CD4-positive, alpha-beta T cell treated with Interferon gamma for 1 hour (primary cell): ENCODE measurements at regions not wholly inside any gene's neighbourhood (a gene's known extent, or its start where the extent isn't known, plus 50 kb on each side); places are given as distances from the start of the nearest gene placed in this dataset.
"Not testable (repeated sequence)": the region's sequence is repeated elsewhere in the genome, so short reads cannot be mapped to it uniquely, and the experiment has no call there.

Experiments
- DNase-seq: peaks from one replicate; pipeline ENCODE4 v3.0.0-alpha.2; 2020

DNA sequence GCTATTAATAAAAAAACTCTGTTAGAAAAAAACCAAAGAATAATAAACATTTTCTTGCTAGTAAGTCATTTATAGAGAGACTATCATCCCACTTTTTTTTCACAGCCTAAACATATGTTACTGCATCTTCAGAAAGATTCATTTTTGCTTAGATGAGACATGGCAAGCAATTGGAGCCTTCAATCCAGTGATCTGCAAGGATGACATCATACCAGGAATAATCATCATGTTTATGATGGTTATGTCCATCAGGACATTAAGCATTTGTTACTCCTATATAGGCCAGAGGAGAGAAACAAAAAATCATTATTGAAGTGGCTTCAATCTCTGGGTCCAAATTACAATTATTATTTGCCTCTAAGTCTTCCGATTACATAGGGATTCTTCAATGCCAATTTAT, 626.3 kb upstream of the CCNG1 start:
- no peak for DNase-seq

DNA sequence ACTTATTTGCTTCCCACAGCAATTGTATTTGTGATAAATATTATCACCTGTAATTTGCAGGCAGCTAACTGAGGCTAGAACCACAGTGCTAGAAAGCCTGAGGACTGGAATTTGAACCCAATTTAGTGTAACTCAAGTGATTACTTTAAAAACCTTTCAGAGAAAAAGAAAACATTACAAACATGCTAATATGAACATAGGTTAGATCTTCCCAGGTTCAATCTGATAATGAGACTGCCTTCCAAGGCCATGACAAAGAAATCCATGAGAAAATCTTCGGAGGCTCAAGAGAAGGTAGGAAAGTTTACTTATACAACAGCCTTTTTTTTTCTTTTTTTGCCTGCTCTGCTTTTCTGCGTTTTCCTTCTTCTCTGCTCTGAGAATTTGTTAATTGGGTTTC, 620.6 kb upstream of the CCNG1 start:
- DNase-seq = no peak

DNA sequence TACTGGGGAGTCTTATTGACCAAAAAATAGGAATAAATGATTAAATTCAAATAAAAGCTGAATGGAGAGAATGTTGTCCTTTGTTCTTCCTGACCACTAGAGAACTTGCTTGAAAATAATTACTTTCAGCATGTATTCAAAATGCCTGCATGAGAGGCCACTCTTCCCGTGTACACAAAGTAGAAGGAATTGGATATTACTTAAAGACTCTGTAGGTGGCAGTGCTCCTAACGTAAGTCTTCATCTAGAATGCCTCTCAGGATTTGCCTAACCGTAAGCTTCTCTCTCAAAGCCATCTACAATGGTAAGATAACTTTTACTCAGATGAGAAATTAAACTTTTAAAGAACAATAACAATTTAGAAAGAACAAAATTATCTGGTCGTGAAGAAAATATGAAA, 620.0 kb upstream of the CCNG1 start:
- no peak for DNase-seq

DNA sequence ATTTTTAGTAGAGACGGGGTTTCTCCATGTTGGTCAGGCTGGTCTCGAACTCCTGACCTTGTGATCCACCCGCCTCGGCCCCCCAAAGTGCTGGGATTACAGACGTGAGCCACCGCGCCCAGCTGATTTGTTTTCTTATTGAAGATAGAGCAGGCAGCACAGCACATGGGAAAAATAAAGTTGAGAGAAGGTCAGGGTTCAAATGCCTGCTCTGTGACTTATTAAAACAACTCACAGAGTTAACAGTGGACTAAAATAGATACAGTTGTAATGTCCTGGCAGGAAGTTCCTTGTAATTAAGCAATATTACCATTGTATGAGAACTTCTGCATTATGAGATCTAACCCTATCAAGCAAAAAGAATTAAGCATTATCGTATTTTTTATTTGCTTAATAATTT, 615.7 kb upstream of the CCNG1 start:
- DNase-seq = not testable (repeated sequence)

DNA sequence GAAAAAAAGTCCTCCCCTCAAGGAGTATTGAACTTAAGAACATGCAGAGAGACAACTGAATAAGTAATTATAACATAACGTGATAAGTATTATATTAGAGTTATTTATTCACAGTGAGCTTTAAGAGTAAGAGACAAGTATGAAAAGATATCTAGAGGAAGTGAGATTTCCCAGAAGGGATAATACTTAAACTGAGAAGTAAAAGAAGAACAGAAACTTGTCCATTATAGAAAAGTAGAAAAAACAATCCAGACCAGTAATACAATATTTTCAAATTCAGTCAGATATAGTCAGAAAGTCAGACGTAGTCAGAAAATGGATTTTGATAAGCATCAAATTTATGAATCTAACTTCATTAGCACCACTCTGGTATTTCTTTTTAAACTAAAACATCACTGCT, 613.0 kb upstream of the CCNG1 start:
- no peak for DNase-seq

DNA sequence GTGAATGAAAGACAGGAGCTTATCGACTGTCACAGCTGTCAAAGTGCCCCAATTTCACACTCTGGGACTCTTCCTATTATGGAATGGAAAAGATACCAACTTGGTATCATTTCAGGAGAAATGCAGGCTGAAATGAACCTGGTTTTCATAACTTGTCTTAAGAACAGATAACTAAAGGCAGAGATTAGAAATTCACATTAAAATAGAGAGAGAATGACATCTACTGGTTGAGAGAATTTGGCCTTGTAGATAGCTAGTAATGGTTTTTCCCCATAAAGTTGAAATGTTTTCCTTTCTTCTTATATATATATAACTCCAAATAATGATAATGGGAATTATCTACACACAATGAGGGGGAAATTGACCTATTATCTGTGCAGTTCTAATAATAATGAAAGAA, 600.2 kb upstream of the CCNG1 start:
- DNase-seq = no peak

DNA sequence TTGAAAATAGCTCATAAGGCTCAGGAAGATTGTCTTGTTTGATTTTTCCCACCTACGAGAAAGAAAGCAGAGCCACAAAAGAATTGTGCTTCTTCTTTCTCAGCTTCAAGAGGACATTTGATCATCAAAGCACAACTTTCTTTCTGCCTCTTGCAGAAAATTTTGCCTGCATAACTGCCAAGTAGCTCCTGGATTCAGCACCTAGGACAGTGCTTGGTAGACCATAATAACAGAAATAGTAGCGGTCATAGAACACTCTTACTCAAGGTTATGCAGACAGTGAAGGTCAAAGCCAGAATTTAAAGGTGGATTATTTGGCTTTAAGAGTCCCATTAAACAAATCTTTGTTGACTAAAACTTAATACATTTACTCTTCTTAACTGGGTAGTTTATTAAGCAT, 594.7 kb upstream of the CCNG1 start:
- no peak for DNase-seq

DNA sequence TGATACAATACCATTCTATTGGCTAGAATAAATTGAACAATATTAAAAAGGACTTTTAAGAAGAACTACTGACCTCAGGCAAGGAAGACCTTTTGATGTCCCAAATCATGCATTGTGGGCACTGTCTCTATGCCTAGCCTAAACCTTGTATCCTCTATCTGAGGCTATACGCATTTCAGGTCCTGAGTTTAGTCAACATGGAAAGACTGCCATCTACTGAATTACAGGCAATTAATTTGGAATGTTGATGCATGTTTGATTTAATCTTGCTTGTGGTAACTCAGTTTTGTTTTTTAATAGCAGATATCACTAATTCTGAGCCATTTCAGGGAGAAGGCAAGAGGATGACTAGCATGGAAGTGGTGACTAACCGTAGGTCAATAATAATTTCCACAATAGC, 585.3 kb upstream of the CCNG1 start:
- no peak for DNase-seq

DNA sequence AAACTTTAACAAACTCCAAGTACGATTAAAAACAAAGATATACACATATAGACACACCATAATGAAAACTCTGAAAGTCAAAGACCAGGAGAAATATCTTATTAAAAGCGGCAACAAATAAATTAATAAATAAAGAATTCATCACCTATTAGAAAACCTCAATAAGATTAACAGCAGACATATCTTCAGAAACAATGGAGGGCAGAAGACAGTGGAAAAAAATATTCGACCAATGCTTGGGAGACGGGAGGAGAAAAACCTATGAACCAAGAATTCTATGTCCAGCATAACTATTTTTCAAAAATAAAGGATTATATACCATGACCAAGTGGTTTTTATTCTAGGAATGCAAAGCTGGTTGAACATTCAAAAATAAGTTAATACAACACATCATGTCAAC, 578.6 kb upstream of the CCNG1 start:
- no peak for DNase-seq

DNA sequence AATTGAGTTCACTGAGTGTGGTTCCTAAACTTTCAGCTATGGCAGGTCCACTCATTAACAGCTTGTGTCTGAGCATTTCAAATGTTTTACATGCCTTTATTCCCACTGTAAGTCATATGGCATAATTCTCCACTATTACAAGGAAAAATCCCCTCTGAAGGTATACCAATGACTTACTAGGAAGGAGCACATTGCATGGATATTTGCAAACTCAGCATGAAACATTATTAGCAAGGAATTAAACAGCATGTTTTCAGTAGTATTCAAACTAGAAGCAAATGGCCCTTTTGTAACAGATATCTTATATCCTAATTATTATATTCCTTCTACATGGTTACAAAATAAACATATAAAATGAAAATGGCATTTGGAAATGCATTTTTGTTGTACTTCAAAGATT, 566.4 kb upstream of the CCNG1 start:
- DNase-seq = no peak

DNA sequence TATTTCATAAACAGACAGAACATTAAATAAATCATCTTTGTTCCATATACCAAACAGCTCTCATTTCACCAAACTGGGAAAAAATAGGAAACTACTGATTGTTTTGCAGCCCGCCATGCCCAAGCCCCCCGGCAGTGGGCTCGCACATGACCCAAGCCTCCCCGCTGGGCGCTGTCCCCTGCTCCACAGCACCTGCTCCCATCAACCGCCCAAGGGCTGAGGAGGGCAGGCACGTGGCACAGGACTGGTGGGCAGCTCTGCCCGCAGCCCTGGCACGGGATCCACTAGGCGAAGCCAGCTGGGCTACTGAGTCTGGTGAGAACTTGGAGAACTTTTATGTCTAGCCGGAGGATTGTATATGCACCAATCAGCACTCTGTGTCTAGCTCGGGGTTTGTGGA, 554.8 kb upstream of the CCNG1 start:
- DNase-seq = no peak

DNA sequence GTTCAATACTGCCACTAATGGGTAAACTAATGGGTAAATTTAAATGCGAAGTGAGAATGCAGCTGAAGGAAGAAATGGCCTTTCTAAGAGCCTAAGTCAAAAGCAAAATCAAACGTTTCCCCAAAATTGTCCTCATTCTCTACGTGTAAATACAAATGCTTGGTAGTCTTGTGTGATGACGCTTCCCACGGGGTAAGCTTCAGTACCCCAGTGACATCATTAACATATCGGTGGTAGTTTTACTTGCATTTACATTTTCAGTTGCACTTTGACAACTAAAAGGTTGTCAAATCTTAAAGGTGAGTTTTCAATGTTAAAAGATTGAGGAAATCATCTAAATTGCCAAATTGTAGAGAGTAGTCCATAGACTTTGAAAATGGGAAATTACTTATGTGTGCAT, 550.7 kb upstream of the CCNG1 start:
- DNase-seq = no peak

DNA sequence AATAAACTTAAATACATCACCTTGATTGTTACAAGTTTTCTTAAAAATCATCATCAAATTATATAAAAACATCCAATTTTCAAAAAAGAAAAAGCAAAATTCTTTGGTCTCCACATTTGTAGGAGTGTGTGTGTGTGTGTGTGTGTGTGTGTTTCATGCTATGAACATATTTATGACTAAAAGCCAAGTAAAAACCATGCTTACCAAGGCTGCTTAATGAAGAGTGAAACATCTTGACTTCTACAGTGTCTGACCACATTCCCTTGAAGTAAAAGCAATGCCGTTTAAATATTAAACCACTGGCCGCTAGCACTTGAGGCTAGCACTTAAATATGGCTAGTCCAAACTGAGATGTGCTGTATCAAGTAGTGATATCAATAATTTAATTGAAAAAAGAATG, 549.1 kb upstream of the CCNG1 start:
- DNase-seq = no peak

DNA sequence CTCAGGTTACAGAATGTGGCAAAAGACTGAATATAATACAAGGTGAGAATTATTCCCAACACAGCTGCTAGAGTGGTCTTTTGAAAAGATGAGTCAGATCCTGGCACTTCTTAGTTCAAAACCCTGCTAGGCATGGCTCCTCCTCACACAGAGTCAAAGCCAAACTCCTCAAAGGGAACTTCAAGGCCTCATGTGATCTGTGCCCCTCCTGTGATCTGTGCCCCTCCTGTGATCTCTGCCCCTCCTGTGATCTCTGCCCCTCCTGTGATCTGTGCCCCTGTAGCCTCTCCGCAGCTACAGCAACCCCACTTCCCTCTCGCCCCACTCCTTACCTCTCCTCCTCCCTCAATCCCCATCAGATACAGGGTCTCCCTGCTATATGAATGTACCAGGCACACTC, 525.5 kb upstream of the CCNG1 start:
- no peak for DNase-seq

DNA sequence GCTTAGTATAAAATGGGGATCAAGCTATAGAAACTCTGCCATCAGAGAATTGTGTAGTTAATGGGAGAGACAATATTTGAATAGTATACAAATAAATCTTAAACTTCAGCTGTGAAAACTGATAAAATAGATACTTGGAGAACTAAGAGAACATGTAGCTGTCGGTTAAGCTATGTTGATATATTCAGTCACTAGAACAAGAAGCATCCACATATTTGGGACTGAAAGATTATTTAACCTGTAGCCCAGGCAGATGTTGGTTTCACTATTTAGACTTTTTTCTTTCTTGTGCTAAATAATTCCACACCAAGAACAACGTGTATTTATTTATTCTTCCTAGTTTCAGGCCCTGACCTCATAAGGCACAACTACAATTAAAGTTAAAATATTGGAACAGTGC, 521.0 kb upstream of the CCNG1 start:
- no peak for DNase-seq

DNA sequence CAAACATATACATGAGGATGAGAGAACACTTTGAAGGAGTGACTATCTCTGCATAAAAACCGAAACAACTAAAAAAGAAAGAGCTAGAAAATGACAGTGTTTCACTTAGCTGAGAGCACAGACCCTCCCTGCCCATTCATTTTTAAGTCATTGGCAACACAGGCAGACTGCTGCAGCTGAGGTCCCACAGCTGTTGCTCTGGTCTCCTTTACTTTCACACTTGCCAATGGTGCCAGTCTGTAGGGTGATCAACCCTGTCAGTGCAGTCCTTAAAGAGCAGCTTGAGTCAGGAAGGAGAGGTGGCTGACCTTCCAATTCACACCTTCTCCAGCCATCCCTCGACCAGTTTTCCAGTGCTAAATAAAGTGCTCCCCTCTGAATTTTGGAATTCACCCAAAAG, 508.3 kb upstream of the CCNG1 start:
- DNase-seq = no peak

DNA sequence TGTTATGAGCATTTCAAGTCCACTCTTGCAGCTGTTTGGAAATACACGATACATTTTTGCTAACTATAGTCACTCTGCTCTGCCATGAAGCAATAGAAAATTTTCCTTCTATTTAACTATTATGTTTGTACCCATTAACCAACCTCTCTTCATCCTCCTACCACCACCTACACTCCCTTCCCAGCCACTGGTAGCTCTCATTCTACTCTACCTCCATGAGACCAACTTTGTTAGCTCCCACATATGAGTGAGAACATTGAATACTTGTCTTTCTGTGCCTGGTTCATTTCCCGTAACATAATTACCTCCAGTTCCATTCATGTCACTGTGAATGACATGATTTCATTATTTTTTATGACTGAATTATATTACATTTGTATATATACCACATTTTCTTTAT, 505.9 kb upstream of the CCNG1 start:
- no peak for DNase-seq

DNA sequence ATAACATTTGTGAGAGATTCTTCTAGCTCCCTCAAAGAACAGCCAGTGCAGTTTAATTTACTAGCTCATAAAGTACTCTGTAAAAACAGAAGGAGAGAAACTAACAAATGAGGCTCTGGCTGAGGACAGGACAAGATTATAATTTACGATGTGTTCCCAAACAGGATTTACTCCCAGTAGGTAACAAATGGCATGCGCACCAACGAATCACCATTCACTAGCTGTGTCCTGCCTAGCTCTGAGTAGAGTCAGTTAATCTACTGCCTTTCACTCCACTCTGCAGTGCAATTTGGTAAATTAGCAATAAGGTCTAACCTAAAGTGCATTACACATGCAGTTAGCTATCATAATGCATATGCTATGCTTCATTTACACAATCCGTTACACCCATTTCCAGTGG, 497.4 kb upstream of the CCNG1 start:
- DNase-seq = no peak

DNA sequence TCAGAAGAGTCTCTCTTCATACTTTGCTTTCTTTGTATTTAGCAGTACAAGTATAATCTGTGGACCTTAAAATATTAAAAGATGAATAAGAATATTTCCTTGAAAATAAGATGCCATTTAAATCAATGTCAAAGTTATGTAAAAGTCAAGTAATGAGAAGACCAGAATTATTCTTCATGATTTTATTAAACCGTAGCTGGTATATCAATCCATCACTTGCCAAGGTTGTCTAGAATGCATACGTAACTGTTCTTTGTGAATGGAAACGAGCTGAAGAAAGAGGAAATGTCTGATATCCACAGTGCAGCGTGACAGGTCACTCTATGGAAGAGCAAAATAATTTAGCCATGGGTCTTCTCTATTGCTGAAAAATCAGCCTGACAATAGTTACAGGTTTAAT, 488.7 kb upstream of the CCNG1 start:
- no peak for DNase-seq

DNA sequence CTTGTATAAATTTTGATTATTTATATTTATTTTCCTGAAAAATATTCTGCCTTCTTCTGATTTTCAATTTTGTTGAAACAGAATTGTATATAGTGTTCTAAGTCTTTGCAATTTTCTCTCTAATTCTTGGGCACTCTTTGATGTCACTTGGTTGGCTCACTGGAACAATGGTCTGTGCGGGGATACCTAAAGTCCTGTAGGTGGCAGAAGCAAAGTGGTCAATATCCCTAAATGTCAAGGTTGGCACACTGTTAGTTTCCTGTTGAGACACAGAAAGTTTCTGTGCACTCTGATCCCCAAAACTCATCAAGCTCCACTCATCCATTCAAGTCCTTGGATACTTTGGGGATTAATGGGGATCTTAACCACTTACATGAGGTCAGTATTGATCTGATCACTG, 480.8 kb upstream of the CCNG1 start:
- DNase-seq = no peak

DNA sequence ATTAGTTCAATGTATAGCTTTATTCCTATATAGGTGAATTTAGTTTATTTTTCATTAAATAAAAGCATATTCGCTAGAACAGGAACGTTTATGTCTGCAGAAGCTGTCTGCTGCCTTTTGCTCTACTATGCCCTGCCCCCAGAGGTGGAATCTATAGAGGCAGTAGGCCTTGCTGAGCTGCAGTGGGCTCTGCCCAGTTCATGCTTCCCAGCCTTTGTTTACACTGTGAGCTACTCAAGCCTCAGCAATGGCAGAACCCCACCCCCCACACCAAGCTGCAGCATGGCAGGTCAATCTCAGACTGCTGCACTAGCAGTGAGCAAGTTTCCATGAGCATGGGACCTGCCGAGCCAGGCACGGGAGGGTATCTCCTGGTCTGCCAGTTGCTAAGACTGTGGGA, 473.3 kb upstream of the CCNG1 start:
- not testable (repeated sequence) for DNase-seq

DNA sequence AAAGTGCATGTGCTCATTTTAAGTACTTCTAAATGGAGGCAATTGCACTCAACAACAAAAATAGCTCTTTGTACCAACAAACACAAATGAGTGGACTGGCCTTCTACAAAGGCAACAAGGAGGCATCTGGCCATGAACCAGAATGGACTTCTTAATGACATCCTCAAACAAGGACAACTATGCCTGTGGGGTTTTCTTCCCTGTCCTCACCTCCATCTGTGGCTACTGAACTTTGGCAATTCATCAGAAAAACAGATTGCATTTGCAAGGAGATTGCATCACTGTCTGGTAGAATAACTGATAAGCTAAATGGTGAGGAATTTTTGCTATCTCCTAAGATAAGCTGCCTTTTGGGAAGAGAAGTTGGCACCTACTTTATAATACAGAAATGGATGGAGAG, 447.3 kb upstream of the CCNG1 start:
- no peak for DNase-seq

DNA sequence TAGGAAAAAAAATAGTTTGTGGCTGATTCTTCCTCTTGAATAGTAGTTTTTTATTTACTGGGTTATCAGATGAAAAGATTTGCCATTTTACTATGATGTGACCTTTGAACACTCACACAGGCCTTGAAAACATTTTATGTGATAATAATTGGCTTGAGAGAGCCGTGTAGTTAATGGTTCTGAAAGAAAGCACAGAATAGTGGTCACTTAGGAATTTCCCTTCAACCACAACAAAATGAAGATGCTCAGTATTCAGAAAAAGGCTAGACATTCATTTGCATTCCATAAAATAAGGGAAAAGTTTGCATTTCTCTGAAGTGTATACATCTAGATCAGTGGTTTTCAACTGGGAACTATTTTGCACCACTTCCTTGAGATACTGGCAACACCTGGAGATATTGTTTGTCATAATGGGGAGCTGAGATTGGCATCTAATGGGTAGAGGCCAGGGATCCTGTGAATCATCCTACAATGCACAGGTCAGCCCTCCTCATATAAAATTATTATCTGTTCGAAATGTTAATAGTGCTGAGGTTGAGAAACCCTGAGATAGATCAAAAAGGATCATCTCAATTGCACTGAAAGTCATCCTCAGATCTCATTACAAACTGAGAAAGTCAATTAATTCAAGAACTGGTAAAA, 446.4 kb upstream of the CCNG1 start:
- DNase-seq = no peak

DNA sequence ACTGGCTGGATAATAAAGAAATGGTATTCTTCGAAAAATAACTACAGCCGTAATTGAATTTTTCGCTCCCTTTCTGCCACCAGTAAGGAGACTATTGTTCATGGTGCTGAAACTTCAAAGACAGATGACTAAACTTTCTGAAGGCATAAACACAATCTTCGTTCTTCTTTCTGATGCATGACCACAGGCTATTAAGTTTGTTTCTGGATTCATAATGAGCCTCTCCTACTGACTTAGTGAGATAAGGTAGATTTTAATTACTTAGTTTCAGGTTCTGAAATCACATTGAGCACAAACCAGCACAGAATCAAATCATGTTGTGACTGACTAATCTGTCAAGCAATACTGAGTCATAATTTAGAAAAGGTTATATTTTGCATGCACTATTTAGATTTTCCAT, 441.8 kb upstream of the CCNG1 start:
- DNase-seq = no peak

DNA sequence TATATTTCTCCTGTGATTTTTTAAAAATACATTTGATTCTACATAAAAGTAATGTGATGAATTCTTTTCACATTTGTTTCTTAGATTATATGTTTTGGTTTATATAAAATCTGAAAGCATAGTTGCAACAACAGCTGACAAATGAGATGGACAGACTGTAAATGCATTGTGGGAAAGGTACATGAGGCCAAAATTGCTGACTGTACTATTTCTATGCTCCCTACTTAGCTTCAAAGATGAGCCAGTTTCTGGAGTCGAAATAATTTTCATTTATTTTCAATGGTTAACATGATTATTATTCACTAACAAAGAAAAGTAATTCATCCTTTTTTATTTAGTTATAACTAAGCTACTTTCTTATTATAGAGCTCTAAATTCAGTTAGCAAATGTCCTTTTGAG, 441.3 kb upstream of the CCNG1 start:
- no peak for DNase-seq

DNA sequence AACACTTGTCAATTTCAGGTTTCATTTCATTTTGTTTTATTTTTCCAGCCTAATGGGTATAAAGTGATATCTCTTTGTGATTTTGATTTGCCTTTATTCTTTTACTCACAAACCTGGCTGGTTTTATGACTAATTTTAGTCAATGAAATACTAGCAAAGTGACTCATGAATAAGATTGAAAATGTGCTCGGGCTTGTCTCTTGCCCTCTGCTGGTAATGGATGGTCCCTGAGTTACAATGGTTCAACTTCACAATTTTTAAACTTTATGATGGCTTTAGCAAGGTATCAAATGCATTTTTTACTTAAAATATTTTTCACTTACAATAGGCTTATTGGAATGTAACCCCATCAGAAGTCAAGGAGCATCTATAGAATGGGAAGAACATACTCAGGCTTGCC, 431.4 kb upstream of the CCNG1 start:
- DNase-seq = no peak
